Retinal pigment epithelial cell (primary cell): ENCODE measurements at regions not wholly inside any gene's neighbourhood (a gene's known extent, or its start where the extent isn't known, plus 50 kb on each side); places are given as distances from the start of the nearest gene placed in this dataset.
"Not testable (repeated sequence)": the region's sequence is repeated elsewhere in the genome, so short reads cannot be mapped to it uniquely, and the experiment has no call there.

ENCODE experiments used
- DNase-seq: peaks from one replicate; pipeline ENCODE4 v3.0.0-alpha.2; 2010; ENCODE audit warnings: low read depth
- H3K4me3 ChIP-seq: 2 replicates; pipeline ENCODE4 v1.5.1; 2011; ENCODE audit warnings: mild to moderate bottlenecking, low read length, control low read depth, moderate library complexity
- CTCF ChIP-seq: conservative IDR thresholded peaks from 2 replicates; pipeline ENCODE4 v1.5.1; 2011; ENCODE audit warnings: low read depth, low read length, control low read depth, inconsistent platforms

- no peak for TF ChIP-seq CTCF
- no peak for DNase-seq
- no peak overlapping the region for H3K4me3 ChIP-seq
Measured at GRCh38 chr14:37729218-37729617, 133.8 kb downstream of the TTC6 start.

- no peak overlapping the region for H3K4me3 ChIP-seq
- no peak for TF ChIP-seq CTCF
- no peak for DNase-seq
Measured at GRCh38 chr14:37731094-37731493, 135.7 kb downstream of the TTC6 start.

- TF ChIP-seq CTCF, result no peak
Measured at GRCh38 chr14:37745657-37746056, 150.2 kb downstream of the TTC6 start.

GRCh38 chr14:37746140-37746832, 150.9 kb downstream of the TTC6 start:
- DNase-seq, result no peak
- TF ChIP-seq CTCF, result no peak

More at GRCh38 chr14:37745657-37746056, 150.2 kb downstream of the TTC6 start:
- no peak for DNase-seq
- H3K4me3 ChIP-seq, result no peak overlapping the region

GRCh38 chr14:37753459-37753858, 158.0 kb downstream of the TTC6 start:
- DNase-seq, result no peak
- no peak for TF ChIP-seq CTCF
- no peak overlapping the region for H3K4me3 ChIP-seq

More at GRCh38 chr14:37746140-37746832, 150.9 kb downstream of the TTC6 start:
- no peak overlapping the region for H3K4me3 ChIP-seq

- not testable (repeated sequence) for H3K4me3 ChIP-seq, DNase-seq
Measured at GRCh38 chr14:37760275-37760674, 164.8 kb downstream of the TTC6 start.

- DNase-seq, result no peak
- no peak overlapping the region for H3K4me3 ChIP-seq
- no peak for TF ChIP-seq CTCF
Measured at GRCh38 chr14:37763266-37763665, 167.8 kb downstream of the TTC6 start.

GRCh38 chr14:37772283-37772682, 176.9 kb downstream of the TTC6 start:
- not testable (repeated sequence) for DNase-seq

More at GRCh38 chr14:37772283-37772682, 176.9 kb downstream of the TTC6 start:
- H3K4me3 ChIP-seq, result not testable (repeated sequence)
